Neural cell (in vitro differentiated cells): ENCODE measurements at regions not wholly inside any gene's neighbourhood (a gene's known extent, or its start where the extent isn't known, plus 50 kb on each side); places are given as distances from the start of the nearest gene placed in this dataset.
"Not testable (repeated sequence)": the region's sequence is repeated elsewhere in the genome, so short reads cannot be mapped to it uniquely, and the experiment has no call there.

Experiments used
- CTCF ChIP-seq: fragments of 450-650 bp; IDR thresholded peaks from 2 replicates; pipeline ENCODE4 v1.5.1; 2014; ENCODE audit warnings: antibody characterized with exemption, mild to moderate bottlenecking, moderate library complexity; ENCODE audit not compliant: poor library complexity, severe bottlenecking
- EZH2 ChIP-seq: fragments of 200-600, 300-800 bp; shearing (Covaris generic), sonication (generic); IDR thresholded peaks from 2 replicates; pipeline ENCODE4 v1.6.1; 2014; ENCODE audit warnings: antibody characterized with exemption, low read length, borderline replicate concordance, mild to moderate bottlenecking; ENCODE audit not compliant: insufficient read depth, poor library complexity, severe bottlenecking
- REST ChIP-seq: IDR thresholded peaks from 2 replicates; pipeline ENCODE4 v1.6.1; 2012; ENCODE audit warnings: borderline replicate concordance

- not testable (repeated sequence) for TF ChIP-seq CTCF, REST, EZH2
These were observed 106.6 kb upstream of the WIPF3 start for GRCh38 chr7:29699723-29700122.
